ENCODE measurements at regions not wholly inside any gene's neighbourhood (a gene's known extent, or its start where the extent isn't known, plus 50 kb on each side); places are given as distances from the start of the nearest gene placed in this dataset.

DNA sequence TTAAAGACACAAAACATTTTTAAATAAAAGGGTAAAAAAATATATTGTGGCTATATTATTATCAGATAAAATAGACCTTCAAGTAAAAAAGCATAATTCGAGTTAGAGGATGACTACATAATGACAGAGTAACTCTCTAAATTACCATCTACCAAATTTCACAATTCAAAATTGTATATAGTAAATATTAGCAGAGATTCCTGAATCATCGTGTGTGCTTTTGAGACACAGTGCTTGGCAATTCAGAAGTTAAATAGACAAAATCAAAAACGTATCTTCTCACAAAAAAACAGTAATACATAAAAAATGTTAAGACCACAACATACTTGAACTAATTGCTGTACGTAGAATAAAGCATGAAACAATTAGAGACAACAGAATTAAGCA, 110.4 kb downstream of the AHR start:
- Histone ChIP-seq H3F3A (ENCODE audit: insufficient read depth, low read length, poor library complexity, severe bottlenecking) (no peaks in the 10 kb centered on the region), H3K79me2 (replicated peaks; ENCODE audit: insufficient read depth, low read length) (no peaks in the 10 kb centered on the region), H3K27ac (ENCODE audit: low read length) (no peak overlapping the region), H4K20me1 (ENCODE audit: insufficient read depth) (no peaks in the 10 kb centered on the region), H3K27me3 (ENCODE audit: insufficient read depth, low read depth, low read length) (no peaks in the 10 kb centered on the region), H3K9me3 (ENCODE audit: low read length) (no peaks in the 10 kb centered on the region), H3K4me3 (ENCODE audit: low read length) (no peak overlapping the region), H2AFZ (ENCODE audit: low read depth, low read length) (no peak overlapping the region), H3K9me2 (ENCODE audit: insufficient read depth, low read length) (no peaks in the 10 kb centered on the region), H3K4me2 (ENCODE audit: low read length) (no peak overlapping the region), H3K9ac (ENCODE audit: low read length) (no peak overlapping the region), H3K36me3 (ENCODE audit: insufficient read depth, low read length) (no peaks in the 10 kb centered on the region)
- TF ChIP-seq MXI1 (conservative IDR thresholded peaks at IDR 0.05; ENCODE audit: poor library complexity, severe bottlenecking) (no peak), SMC3 (conservative IDR thresholded peaks at IDR 0.05; ENCODE audit: poor library complexity) (no peak), RAD21 (conservative IDR thresholded peaks at IDR 0.05) (no peak), EZH2 (IDR thresholded peaks at IDR 0.05; ENCODE audit: borderline replicate concordance, insufficient read depth, low read length, poor library complexity, severe bottlenecking) (no peak), POLR2AphosphoS5 (IDR thresholded peaks at IDR 0.05) (no peak), TAF1 (IDR thresholded peaks at IDR 0.05; ENCODE audit: low read depth) (no peak), EP300 (conservative IDR thresholded peaks at IDR 0.05; ENCODE audit: poor library complexity, severe bottlenecking) (no peak)
- TF ChIP-seq, protein P1, sequence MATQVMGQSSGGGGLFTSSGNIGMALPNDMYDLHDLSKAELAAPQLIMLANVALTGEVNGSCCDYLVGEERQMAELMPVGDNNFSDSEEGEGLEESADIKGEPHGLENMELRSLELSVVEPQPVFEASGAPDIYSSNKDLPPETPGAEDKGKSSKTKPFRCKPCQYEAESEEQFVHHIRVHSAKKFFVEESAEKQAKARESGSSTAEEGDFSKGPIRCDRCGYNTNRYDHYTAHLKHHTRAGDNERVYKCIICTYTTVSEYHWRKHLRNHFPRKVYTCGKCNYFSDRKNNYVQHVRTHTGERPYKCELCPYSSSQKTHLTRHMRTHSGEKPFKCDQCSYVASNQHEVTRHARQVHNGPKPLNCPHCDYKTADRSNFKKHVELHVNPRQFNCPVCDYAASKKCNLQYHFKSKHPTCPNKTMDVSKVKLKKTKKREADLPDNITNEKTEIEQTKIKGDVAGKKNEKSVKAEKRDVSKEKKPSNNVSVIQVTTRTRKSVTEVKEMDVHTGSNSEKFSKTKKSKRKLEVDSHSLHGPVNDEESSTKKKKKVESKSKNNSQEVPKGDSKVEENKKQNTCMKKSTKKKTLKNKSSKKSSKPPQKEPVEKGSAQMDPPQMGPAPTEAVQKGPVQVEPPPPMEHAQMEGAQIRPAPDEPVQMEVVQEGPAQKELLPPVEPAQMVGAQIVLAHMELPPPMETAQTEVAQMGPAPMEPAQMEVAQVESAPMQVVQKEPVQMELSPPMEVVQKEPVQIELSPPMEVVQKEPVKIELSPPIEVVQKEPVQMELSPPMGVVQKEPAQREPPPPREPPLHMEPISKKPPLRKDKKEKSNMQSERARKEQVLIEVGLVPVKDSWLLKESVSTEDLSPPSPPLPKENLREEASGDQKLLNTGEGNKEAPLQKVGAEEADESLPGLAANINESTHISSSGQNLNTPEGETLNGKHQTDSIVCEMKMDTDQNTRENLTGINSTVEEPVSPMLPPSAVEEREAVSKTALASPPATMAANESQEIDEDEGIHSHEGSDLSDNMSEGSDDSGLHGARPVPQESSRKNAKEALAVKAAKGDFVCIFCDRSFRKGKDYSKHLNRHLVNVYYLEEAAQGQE (IDR thresholded peaks at IDR 0.05; ENCODE audit: borderline replicate concordance), result no peak
- TF ChIP-seq, protein P2, sequence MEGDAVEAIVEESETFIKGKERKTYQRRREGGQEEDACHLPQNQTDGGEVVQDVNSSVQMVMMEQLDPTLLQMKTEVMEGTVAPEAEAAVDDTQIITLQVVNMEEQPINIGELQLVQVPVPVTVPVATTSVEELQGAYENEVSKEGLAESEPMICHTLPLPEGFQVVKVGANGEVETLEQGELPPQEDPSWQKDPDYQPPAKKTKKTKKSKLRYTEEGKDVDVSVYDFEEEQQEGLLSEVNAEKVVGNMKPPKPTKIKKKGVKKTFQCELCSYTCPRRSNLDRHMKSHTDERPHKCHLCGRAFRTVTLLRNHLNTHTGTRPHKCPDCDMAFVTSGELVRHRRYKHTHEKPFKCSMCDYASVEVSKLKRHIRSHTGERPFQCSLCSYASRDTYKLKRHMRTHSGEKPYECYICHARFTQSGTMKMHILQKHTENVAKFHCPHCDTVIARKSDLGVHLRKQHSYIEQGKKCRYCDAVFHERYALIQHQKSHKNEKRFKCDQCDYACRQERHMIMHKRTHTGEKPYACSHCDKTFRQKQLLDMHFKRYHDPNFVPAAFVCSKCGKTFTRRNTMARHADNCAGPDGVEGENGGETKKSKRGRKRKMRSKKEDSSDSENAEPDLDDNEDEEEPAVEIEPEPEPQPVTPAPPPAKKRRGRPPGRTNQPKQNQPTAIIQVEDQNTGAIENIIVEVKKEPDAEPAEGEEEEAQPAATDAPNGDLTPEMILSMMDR (IDR thresholded peaks at IDR 0.05; ENCODE audit: poor library complexity, severe bottlenecking), result no peak

DNA sequence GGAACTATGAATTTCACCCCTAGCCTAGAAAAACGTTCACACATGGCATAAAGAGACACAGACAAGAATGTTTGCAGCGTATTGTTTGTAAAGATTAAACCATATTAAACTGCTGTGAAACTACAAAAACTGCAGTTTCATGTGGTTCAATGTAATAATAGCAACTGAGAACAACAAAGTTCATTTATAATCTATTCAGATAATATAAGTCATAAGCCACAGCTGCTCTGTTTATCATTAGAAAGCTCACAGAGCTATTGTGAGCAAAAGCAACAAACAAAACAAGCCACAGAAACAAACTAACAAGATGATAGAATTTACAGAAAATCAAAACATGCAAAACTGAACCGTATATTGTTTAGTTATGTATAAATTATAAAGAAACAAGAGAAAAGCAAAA, 113.5 kb downstream of the AHR start:
- no peak overlapping the region for H3K27ac ChIP-seq (ENCODE audit: low read length)
- H3K4me2 ChIP-seq (ENCODE audit: low read length), result no peak overlapping the region
- H4K20me1 ChIP-seq (ENCODE audit: insufficient read depth), result no peaks in the 10 kb centered on the region
- no peaks in the 10 kb centered on the region for H3K9me2 ChIP-seq (ENCODE audit: insufficient read depth, low read length)
- no peak overlapping the region for H3K9ac ChIP-seq (ENCODE audit: low read length)
- H3K79me2 ChIP-seq (replicated peaks; ENCODE audit: insufficient read depth, low read length), result no peaks in the 10 kb centered on the region
- no peaks in the 10 kb centered on the region for H3F3A ChIP-seq (ENCODE audit: insufficient read depth, low read length, poor library complexity, severe bottlenecking)
- no peak overlapping the region for H3K4me3 ChIP-seq (ENCODE audit: low read length)
- H3K36me3 ChIP-seq (ENCODE audit: insufficient read depth, low read length), result no peaks in the 10 kb centered on the region
- H2AFZ ChIP-seq (ENCODE audit: low read depth, low read length), result no peak overlapping the region
- H3K9me3 ChIP-seq (ENCODE audit: low read length), result no peaks in the 10 kb centered on the region
- TF ChIP-seq EP300 (conservative IDR thresholded peaks at IDR 0.05; ENCODE audit: poor library complexity, severe bottlenecking), result no peak
- no peak for TF ChIP-seq SMC3 (conservative IDR thresholded peaks at IDR 0.05; ENCODE audit: poor library complexity)
- TF ChIP-seq EZH2 (IDR thresholded peaks at IDR 0.05; ENCODE audit: borderline replicate concordance, insufficient read depth, low read length, poor library complexity, severe bottlenecking), result no peak
- no peak for TF ChIP-seq RAD21 (conservative IDR thresholded peaks at IDR 0.05)
- no peak for TF ChIP-seq MXI1 (conservative IDR thresholded peaks at IDR 0.05; ENCODE audit: poor library complexity, severe bottlenecking)
- TF ChIP-seq POLR2AphosphoS5 (IDR thresholded peaks at IDR 0.05), result no peak
- TF ChIP-seq, protein P1 (IDR thresholded peaks at IDR 0.05; ENCODE audit: borderline replicate concordance), result no peak
- TF ChIP-seq, protein P2 (IDR thresholded peaks at IDR 0.05; ENCODE audit: poor library complexity, severe bottlenecking), result no peak
- no peak for TF ChIP-seq TAF1 (IDR thresholded peaks at IDR 0.05; ENCODE audit: low read depth)
- H3K27me3 ChIP-seq (ENCODE audit: insufficient read depth, low read depth, low read length), result no peaks in the 10 kb centered on the region
